Loucy (cell line): ENCODE measurements at regions not wholly inside any gene's neighbourhood (a gene's known extent, or its start where the extent isn't known, plus 50 kb on each side); places are given as distances from the start of the nearest gene placed in this dataset.

Source experiments
- EZH2phosphoT487 ChIP-seq: fragments of 200-600 bp; IDR thresholded peaks from 2 replicates; pipeline ENCODE4 v1.6.1; 2018; ENCODE audit warnings: antibody characterized with exemption, mild to moderate bottlenecking, moderate library complexity, borderline replicate concordance
- TF ChIP-seq, protein P1 (sequence below): fragments of 200-600 bp; sonication (generic); conservative IDR thresholded peaks from 2 replicates; pipeline ENCODE4 v1.5.1; 2014; ENCODE audit warnings: mild to moderate bottlenecking, antibody characterized with exemption, low read length

DNA sequence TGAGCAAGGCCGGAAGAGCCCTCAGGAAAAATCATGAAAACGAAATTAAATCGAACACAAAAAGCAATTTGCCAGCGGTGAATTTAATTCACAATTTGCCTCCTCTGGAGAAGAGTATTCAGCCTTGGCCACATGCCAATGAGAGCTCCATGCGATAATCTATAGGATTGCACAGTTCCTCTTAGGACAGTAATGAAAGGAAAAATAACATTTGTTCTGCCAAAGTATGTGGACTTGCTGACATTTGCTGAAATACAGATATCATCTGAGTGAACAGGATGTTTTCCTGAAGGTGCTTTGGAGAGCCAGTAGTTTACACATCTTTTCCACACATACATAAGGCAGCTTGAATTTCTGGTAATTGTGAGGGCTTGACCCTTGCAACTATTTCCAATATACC is 188.6 kb upstream of the PDZRN3 start:
- TF ChIP-seq, protein P1, sequence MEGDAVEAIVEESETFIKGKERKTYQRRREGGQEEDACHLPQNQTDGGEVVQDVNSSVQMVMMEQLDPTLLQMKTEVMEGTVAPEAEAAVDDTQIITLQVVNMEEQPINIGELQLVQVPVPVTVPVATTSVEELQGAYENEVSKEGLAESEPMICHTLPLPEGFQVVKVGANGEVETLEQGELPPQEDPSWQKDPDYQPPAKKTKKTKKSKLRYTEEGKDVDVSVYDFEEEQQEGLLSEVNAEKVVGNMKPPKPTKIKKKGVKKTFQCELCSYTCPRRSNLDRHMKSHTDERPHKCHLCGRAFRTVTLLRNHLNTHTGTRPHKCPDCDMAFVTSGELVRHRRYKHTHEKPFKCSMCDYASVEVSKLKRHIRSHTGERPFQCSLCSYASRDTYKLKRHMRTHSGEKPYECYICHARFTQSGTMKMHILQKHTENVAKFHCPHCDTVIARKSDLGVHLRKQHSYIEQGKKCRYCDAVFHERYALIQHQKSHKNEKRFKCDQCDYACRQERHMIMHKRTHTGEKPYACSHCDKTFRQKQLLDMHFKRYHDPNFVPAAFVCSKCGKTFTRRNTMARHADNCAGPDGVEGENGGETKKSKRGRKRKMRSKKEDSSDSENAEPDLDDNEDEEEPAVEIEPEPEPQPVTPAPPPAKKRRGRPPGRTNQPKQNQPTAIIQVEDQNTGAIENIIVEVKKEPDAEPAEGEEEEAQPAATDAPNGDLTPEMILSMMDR, result no peak
- no peak for TF ChIP-seq EZH2phosphoT487
